Tibial nerve (tissue), 3 donors: ENCODE measurements at regions not wholly inside any gene's neighbourhood (a gene's known extent, or its start where the extent isn't known, plus 50 kb on each side); places are given as distances from the start of the nearest gene placed in this dataset.

ENCODE experiments used
- CTCF ChIP-seq, 5 experiments: fragments of 200-600 bp in 3 of 5; fragments of 450-650 bp in 2 of 5; sonication (generic) in 3 of 5; IDR thresholded peaks; one replicate each; pipeline ENCODE4 v1.5.1; 2016 to 2019; ENCODE audit warnings: antibody characterized with exemption in 5 of 5, mild to moderate bottlenecking in 3 of 5, moderate library complexity in 2 of 5
- POLR2A ChIP-seq, 2 donors: fragments of 450-650 bp; IDR thresholded peaks; one replicate each; pipeline ENCODE4 v1.6.1; 2017; ENCODE audit warnings: antibody characterized with exemption in 2 of 2, mild to moderate bottlenecking in 2 of 2, moderate library complexity in 2 of 2

DNA sequence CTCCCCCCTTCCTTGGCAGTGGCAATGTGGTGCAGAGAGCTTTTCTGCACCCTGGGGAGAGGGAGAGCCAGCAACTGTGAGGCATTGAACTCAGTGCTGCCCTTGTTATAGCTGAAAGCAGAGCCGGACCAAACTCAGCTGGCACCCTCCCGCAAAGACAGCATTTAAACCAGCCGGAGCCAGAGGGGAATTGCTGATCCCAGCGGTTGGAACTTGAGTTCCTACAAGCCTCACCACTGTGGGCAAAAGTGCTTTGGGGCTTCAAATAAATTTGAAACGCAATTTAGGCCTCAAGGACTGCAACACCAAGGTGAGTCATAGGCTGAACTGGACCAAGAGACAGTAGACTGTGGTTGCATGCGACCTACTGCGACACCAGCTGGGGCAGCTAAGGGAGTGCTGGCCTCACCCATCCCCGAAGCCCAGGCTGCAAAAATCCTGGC lies 207.6 kb upstream of the CDKN2B start:
- no peak for TF ChIP-seq CTCF (IDR thresholded peaks at IDR 0.05)
- TF ChIP-seq POLR2A (IDR thresholded peaks at IDR 0.05) = no peak
